ENCODE measurements at regions not wholly inside any gene's neighbourhood (a gene's known extent, or its start where the extent isn't known, plus 50 kb on each side); places are given as distances from the start of the nearest gene placed in this dataset.

GRCh38 chr6:91358986-91359385, 772.1 kb upstream of the MAP3K7 start:
- TF ChIP-seq POLR2A (IDR thresholded peaks at IDR 0.05): no peak
- TF ChIP-seq CTCF (IDR thresholded peaks at IDR 0.05): no peak

All from upper lobe of left lung (tissue), 4 donors.